SK-N-SH (cell line): ENCODE measurements at regions not wholly inside any gene's neighbourhood (a gene's known extent, or its start where the extent isn't known, plus 50 kb on each side); places are given as distances from the start of the nearest gene placed in this dataset.

ENCODE experiments used
- CTCF ChIP-seq: fragments of 200-600 bp; sonication (generic); IDR thresholded peaks from 2 replicates; pipeline ENCODE4 v1.6.1; 2017; ENCODE audit warnings: antibody characterized with exemption, mild to moderate bottlenecking, moderate library complexity
- EP300 ChIP-seq, 2 experiments: IDR thresholded peaks; 2 replicates each; pipeline versions ENCODE4 v1.4.0 to v1.6.1; 2012; ENCODE audit warnings: borderline replicate concordance in 1 of 2, low read depth in 1 of 2, low read length in 1 of 2
- EZH2phosphoT487 ChIP-seq: fragments of 200-600 bp; sonication (generic); IDR thresholded peaks from 2 replicates; pipeline ENCODE4 v1.6.1; 2017; ENCODE audit warnings: low read depth, mixed run types, mild to moderate bottlenecking, antibody characterized with exemption, moderate library complexity, borderline replicate concordance
- JUND ChIP-seq: IDR thresholded peaks from 2 replicates; pipeline ENCODE4 v1.4.0; 2012
- MXI1 ChIP-seq: IDR thresholded peaks from 2 replicates; pipeline ENCODE4 v1.6.1; 2012; ENCODE audit warnings: mild to moderate bottlenecking, low read depth, low read length, improper control_type of control experiment
- NFIC ChIP-seq: IDR thresholded peaks from 2 replicates; pipeline ENCODE4 v1.4.0; 2012; ENCODE audit warnings: borderline replicate concordance
- POLR2AphosphoS5 ChIP-seq: IDR thresholded peaks from 2 replicates; pipeline ENCODE4 v1.6.1; 2012; ENCODE audit warnings: low read depth, low read length
- RAD21 ChIP-seq: IDR thresholded peaks from 2 replicates; pipeline ENCODE4 v1.6.1; 2012; ENCODE audit warnings: mild to moderate bottlenecking, low read length
- TAF1 ChIP-seq: IDR thresholded peaks from 2 replicates; pipeline ENCODE4 v1.6.1; 2012; ENCODE audit warnings: low read depth, mild to moderate bottlenecking, low read length, moderate library complexity, borderline replicate concordance
- TCF12 ChIP-seq: IDR thresholded peaks from 2 replicates; pipeline ENCODE4 v1.4.0; 2012

GRCh38 chr16:64384636-64385035 lies 737.2 kb downstream of the CDH11 start:
- TF ChIP-seq CTCF (no peak), POLR2AphosphoS5 (no peak), JUND (no peak), TAF1 (no peak), NFIC (no peak), EZH2phosphoT487 (no peak), EP300 (IDR thresholded peaks at IDR 0.05; ENCODE audit: borderline replicate concordance in 1 of 2, low read depth in 1 of 2, low read length in 1 of 2) (no peak), RAD21 (no peak), MXI1 (no peak), TCF12 (no peak)
